GDM1 (cell line): ENCODE measurements at regions not wholly inside any gene's neighbourhood (a gene's known extent, or its start where the extent isn't known, plus 50 kb on each side); places are given as distances from the start of the nearest gene placed in this dataset.

Source experiments
- DNase-seq: peaks from one replicate; lab custom pipeline; 2025; lab: John Stamatoyannopoulos, UW

GRCh38 chr1:81489372-81489934 lies 311.3 kb upstream of the ADGRL2 start:
- no peak for DNase-seq

GRCh38 chr1:81484284-81484683 lies 316.4 kb upstream of the ADGRL2 start:
- no peak for DNase-seq

- DNase-seq = no peak
Observed at GRCh38 chr1:81478219-81478618, 322.5 kb upstream of the ADGRL2 start.

GRCh38 chr1:81477710-81478109 lies 323.0 kb upstream of the ADGRL2 start:
- no peak for DNase-seq

- no peak for DNase-seq
Observed at GRCh38 chr1:81472387-81472786, 328.3 kb upstream of the ADGRL2 start.

GRCh38 chr1:81471255-81471654 lies 329.5 kb upstream of the ADGRL2 start:
- DNase-seq = no peak

- DNase-seq = no peak
Observed at GRCh38 chr1:81470275-81470674, 330.5 kb upstream of the ADGRL2 start.

GRCh38 chr1:81467383-81467782 lies 333.4 kb upstream of the ADGRL2 start:
- no peak for DNase-seq

- no peak for DNase-seq
Observed at GRCh38 chr1:81466961-81467360, 333.8 kb upstream of the ADGRL2 start.

GRCh38 chr1:81463936-81464837 lies 336.5 kb upstream of the ADGRL2 start:
- no peak for DNase-seq

GRCh38 chr1:81459043-81459442 lies 341.7 kb upstream of the ADGRL2 start:
- DNase-seq = no peak

- DNase-seq = no peak
Observed at GRCh38 chr1:81458186-81458585, 342.5 kb upstream of the ADGRL2 start.

GRCh38 chr1:81455481-81455880 lies 345.3 kb upstream of the ADGRL2 start:
- DNase-seq = no peak

GRCh38 chr1:81453971-81454370 lies 346.8 kb upstream of the ADGRL2 start:
- no peak for DNase-seq

- DNase-seq = no peak
Observed at GRCh38 chr1:81453367-81453703, 347.4 kb upstream of the ADGRL2 start.

GRCh38 chr1:81452693-81453366 lies 347.9 kb upstream of the ADGRL2 start:
- DNase-seq = no peak

- DNase-seq = no peak
Observed at GRCh38 chr1:81449786-81450185, 350.9 kb upstream of the ADGRL2 start.

- no peak for DNase-seq
Observed at GRCh38 chr1:81446000-81446669, 354.6 kb upstream of the ADGRL2 start.

- DNase-seq = no peak
Observed at GRCh38 chr1:81443288-81443687, 357.4 kb upstream of the ADGRL2 start.

- DNase-seq = no peak
Observed at GRCh38 chr1:81439046-81439823, 361.5 kb upstream of the ADGRL2 start.

GRCh38 chr1:81437649-81438048 lies 363.1 kb upstream of the ADGRL2 start:
- DNase-seq = no peak

GRCh38 chr1:81437213-81437612 lies 363.5 kb upstream of the ADGRL2 start:
- DNase-seq = no peak
